HG03575 (cell line): ENCODE measurements at regions not wholly inside any gene's neighbourhood (a gene's known extent, or its start where the extent isn't known, plus 50 kb on each side); places are given as distances from the start of the nearest gene placed in this dataset.

Source experiments
- ATAC-seq: cut with Tn5 transposase; IDR thresholded peaks from one replicate; pipeline ENCODE4 v1.9.1; 2021; ENCODE audit not compliant: unreplicated experiment, insufficient number of reproducible peaks, low FRiP score; ENCODE audit errors: extremely low read depth

GRCh38 chr14:100450049-100450448 is 126.9 kb downstream of the SLC25A47 start:
- no peak for ATAC-seq

GRCh38 chr14:100450736-100451135 is 127.6 kb downstream of the SLC25A47 start:
- ATAC-seq, result no peak

- no peak for ATAC-seq
These were observed 128.1 kb downstream of the SLC25A47 start for GRCh38 chr14:100451264-100451663.

- no peak for ATAC-seq
These were observed 130.8 kb downstream of the SLC25A47 start for GRCh38 chr14:100453930-100454329.

GRCh38 chr14:100454437-100454836 is 131.3 kb downstream of the SLC25A47 start:
- no peak for ATAC-seq

GRCh38 chr14:100463937-100464336 is 123.3 kb downstream of the BEGAIN start:
- no peak for ATAC-seq

- no peak for ATAC-seq
These were observed 120.9 kb downstream of the BEGAIN start for GRCh38 chr14:100466111-100466856.

- ATAC-seq, result no peak
These were observed 120.0 kb downstream of the BEGAIN start for GRCh38 chr14:100467046-100467750.

- no peak for ATAC-seq
These were observed 119.3 kb downstream of the BEGAIN start for GRCh38 chr14:100467939-100468338.

GRCh38 chr14:100468557-100468956 is 118.7 kb downstream of the BEGAIN start:
- no peak for ATAC-seq

GRCh38 chr14:100469632-100470522 is 117.3 kb downstream of the BEGAIN start:
- ATAC-seq, result no peak

- no peak for ATAC-seq
These were observed 116.7 kb downstream of the BEGAIN start for GRCh38 chr14:100470523-100470897.

- ATAC-seq, result no peak
These were observed 115.7 kb downstream of the BEGAIN start for GRCh38 chr14:100471441-100472093.

GRCh38 chr14:100472094-100472455 is 115.1 kb downstream of the BEGAIN start:
- ATAC-seq, result no peak

- ATAC-seq, result no peak
These were observed 114.7 kb downstream of the BEGAIN start for GRCh38 chr14:100472491-100472890.

GRCh38 chr14:100473249-100473648 is 114.0 kb downstream of the BEGAIN start:
- ATAC-seq, result no peak

GRCh38 chr14:100474196-100474595 is 113.0 kb downstream of the BEGAIN start:
- no peak for ATAC-seq

- no peak for ATAC-seq
These were observed 111.9 kb downstream of the BEGAIN start for GRCh38 chr14:100475268-100475667.
